H7 (cell line): ENCODE measurements at regions not wholly inside any gene's neighbourhood (a gene's known extent, or its start where the extent isn't known, plus 50 kb on each side); places are given as distances from the start of the nearest gene placed in this dataset.
"Not testable (repeated sequence)": the region's sequence is repeated elsewhere in the genome, so short reads cannot be mapped to it uniquely, and the experiment has no call there.

Source experiments
- DNase-seq: peaks from one replicate; pipeline ENCODE4 v3.0.0; 2012
- H3K27me3 ChIP-seq: 2 replicates; pipeline ENCODE4 v1.6.0; 2011; ENCODE audit warnings: mild to moderate bottlenecking, low read length; ENCODE audit not compliant: control insufficient read depth, insufficient read depth
- H3K36me3 ChIP-seq: replicated peaks from 2 replicates; pipeline ENCODE4 v1.5.1; 2011; ENCODE audit warnings: low read length; ENCODE audit not compliant: control insufficient read depth, insufficient read depth
- H3K4me3 ChIP-seq: 2 replicates; pipeline ENCODE4 v1.5.1; 2011; ENCODE audit warnings: low read depth, mild to moderate bottlenecking, control low read depth, low read length, moderate library complexity; ENCODE audit not compliant: insufficient read depth

GRCh38 chr2:36013064-36013463, 342.5 kb upstream of the CRIM1 start:
- Histone ChIP-seq H3K27me3 (no peaks in the 10 kb centered on the region), H3K36me3 (no peaks in the 10 kb centered on the region), H3K4me3 (no peak overlapping the region)
- DNase-seq, result no peak

- no peak for DNase-seq
- no peak overlapping the region for H3K4me3 ChIP-seq
- no peaks in the 10 kb centered on the region for H3K27me3 ChIP-seq
- H3K36me3 ChIP-seq, result no peaks in the 10 kb centered on the region
Observed at GRCh38 chr2:36006444-36006843, 349.1 kb upstream of the CRIM1 start.

GRCh38 chr2:36002941-36003340, 352.6 kb upstream of the CRIM1 start:
- no peaks in the 10 kb centered on the region for H3K27me3 ChIP-seq
- no peaks in the 10 kb centered on the region for H3K36me3 ChIP-seq
- H3K4me3 ChIP-seq, result no peak overlapping the region
- DNase-seq, result no peak

GRCh38 chr2:35997488-35997887, 358.1 kb upstream of the CRIM1 start:
- no peak for DNase-seq
- Histone ChIP-seq H3K36me3 (no peaks in the 10 kb centered on the region), H3K27me3 (no peaks in the 10 kb centered on the region), H3K4me3 (no peak overlapping the region)

- no peak for DNase-seq
- H3K4me3 ChIP-seq, result no peak overlapping the region
- no peaks in the 10 kb centered on the region for H3K36me3 ChIP-seq
- H3K27me3 ChIP-seq, result no peaks in the 10 kb centered on the region
Observed at GRCh38 chr2:35989503-35989902, 366.1 kb upstream of the CRIM1 start.

DNA sequence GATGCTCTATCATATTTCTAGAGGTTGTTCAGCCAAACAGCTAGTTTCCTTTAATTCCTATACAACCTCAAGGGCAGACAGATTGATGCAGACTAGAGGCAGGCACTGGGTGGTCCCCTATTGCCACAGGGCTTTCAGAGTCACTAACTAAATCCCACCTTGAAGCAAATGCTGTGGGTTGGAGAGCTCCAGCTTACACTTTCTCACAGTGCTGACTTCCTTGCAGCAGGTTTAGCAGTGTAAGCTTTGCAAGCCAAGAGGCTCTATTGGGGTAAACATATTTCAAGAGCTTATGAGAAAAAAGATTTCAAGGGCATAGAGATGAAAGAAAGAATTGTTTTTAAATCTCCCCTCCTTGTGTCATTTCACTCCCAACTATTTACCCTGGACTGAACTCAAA, 366.5 kb upstream of the CRIM1 start:
- Histone ChIP-seq H3K4me3 (no peak overlapping the region), H3K36me3 (no peaks in the 10 kb centered on the region), H3K27me3 (no peaks in the 10 kb centered on the region)
- DNase-seq, result no peak

DNA sequence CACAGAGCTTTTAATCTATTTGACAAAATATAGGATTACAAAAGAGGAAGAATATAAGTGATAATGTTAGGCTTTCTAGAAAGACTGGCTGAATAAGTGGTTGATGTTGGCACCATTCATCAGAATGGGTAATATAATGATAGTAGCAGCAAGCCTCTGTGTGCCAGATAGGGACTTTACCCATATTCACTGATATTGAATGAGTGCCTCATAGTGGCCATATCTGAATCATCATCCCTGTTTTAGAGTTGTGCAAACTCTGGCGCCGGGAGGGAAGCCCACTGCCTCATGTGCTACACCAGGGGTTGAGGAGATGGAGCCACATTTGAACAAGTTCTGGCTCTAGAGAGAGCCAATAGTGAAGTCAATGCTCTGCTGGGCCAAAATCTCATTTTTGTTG, 368.7 kb upstream of the CRIM1 start:
- DNase-seq, result no peak
- Histone ChIP-seq H3K27me3 (no peaks in the 10 kb centered on the region), H3K36me3 (no peaks in the 10 kb centered on the region), H3K4me3 (no peak overlapping the region)

GRCh38 chr2:35978218-35978617, 377.4 kb upstream of the CRIM1 start:
- Histone ChIP-seq H3K36me3 (no peaks in the 10 kb centered on the region), H3K27me3 (no peaks in the 10 kb centered on the region), H3K4me3 (no peak overlapping the region)
- no peak for DNase-seq

DNA sequence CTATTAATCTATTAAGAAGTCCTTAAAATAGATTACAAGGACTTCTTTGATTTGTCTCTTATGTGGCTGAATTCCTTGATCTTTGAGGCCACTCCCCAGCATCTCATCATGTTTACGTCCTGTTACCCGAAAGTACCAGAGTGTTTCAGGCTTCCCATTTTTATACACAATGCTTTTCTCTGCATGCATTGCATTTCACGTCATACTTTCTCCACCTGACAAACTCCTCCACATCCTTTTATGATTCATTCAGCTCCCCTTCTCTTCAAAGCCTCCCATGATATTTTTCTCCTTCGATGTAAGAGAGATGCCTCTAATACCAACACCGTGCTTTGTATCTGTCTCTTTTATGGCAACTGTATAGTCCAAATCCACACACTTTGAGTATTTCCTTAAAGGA, 379.0 kb upstream of the CRIM1 start:
- Histone ChIP-seq H3K4me3 (no peak overlapping the region), H3K36me3 (no peaks in the 10 kb centered on the region), H3K27me3 (no peaks in the 10 kb centered on the region)
- DNase-seq, result no peak

GRCh38 chr2:35973737-35974132, 381.8 kb upstream of the CRIM1 start:
- DNase-seq, result no peak
- H3K36me3 ChIP-seq, result no peaks in the 10 kb centered on the region
- no peaks in the 10 kb centered on the region for H3K27me3 ChIP-seq
- H3K4me3 ChIP-seq, result no peak overlapping the region

GRCh38 chr2:35973132-35973736, 382.3 kb upstream of the CRIM1 start:
- Histone ChIP-seq H3K4me3 (no peak overlapping the region), H3K27me3 (no peaks in the 10 kb centered on the region), H3K36me3 (no peaks in the 10 kb centered on the region)
- peak; percentile 5 for DNase-seq

DNA sequence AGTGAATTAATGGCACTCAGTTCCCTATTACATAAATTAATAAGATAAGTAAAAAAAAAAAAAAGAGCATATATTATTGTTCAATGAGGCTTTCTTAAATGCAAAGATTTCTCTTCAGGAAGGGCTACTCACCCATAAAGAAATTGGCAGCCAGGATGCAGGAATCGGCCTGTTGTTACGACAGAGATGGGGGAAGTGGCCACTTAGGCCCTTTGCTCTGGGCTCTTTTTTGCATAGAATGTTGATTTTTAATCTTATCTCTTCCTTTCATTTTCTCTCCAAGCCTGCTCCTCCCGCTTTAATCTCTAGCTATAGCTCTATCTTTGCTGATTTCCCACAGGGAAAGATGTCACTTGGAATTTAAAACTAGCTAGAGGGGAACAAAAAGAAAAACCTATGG, 391.8 kb upstream of the CRIM1 start:
- DNase-seq, result no peak
- H3K27me3 ChIP-seq, result no peaks in the 10 kb centered on the region
- no peak overlapping the region for H3K4me3 ChIP-seq
- H3K36me3 ChIP-seq, result no peaks in the 10 kb centered on the region

DNA sequence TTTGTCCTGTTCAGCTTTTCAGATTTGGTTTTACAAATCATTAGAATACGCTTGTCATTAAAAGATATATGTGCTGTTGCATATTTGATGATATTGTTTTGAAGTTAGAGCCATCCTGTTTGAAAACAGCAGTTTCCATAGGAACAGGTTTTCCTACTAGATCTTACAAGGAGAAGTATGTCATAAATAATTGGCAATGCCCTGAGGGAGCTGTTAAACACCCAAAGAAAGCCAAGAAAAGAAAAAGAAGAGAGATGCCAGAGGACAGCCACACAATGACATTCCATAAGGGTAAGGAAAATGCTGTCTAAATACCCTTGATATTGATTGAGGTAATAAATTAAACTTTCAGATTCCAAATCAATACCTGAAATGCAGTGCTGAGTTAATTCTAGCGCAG, 392.2 kb upstream of the CRIM1 start:
- H3K36me3 ChIP-seq, result no peaks in the 10 kb centered on the region
- DNase-seq, result no peak
- no peaks in the 10 kb centered on the region for H3K27me3 ChIP-seq
- no peak overlapping the region for H3K4me3 ChIP-seq

- no peak for DNase-seq
- no peak overlapping the region for H3K4me3 ChIP-seq
Observed at GRCh38 chr2:35962585-35963146, 392.9 kb upstream of the CRIM1 start.

DNA sequence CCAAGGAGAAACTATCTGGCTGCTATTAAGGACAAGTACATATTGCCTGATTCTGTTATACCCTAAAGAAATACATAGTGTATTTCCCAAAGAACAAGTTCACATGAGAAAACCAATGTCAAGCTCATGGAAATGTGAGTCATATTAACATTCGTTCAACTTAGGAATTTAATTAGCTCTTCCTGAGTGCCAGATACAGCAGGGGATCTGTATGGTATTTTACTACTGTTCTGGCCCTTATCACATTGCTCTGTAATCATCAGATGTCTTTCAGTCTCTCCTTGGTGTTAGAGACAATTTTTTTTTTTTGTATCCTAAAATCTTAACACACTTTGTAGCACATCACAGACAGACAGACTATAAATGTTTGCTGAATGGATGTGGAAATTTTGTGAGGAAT, 395.0 kb upstream of the CRIM1 start:
- no peak overlapping the region for H3K4me3 ChIP-seq
- no peaks in the 10 kb centered on the region for H3K27me3 ChIP-seq
- no peaks in the 10 kb centered on the region for H3K36me3 ChIP-seq
- no peak for DNase-seq

More at GRCh38 chr2:35962585-35963146, 392.9 kb upstream of the CRIM1 start:
- H3K36me3 ChIP-seq, result no peaks in the 10 kb centered on the region
- no peaks in the 10 kb centered on the region for H3K27me3 ChIP-seq

DNA sequence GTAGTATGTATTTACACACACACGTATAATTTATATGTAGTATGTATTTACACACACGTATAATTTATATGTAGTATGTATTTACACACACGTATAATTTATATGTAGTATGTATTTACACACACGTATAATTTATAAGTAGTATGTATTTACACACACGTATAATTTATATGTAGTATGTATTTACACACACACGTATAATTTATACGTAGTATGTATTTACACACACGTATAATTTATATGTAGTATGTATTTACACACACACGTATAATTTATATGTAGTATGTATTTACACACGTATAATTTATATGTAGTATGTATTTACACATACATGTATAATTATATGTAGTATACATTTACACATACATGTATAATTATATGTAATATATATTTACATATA, 398.5 kb upstream of the CRIM1 start:
- not testable (repeated sequence) for H3K36me3 ChIP-seq, DNase-seq, H3K27me3 ChIP-seq, H3K4me3 ChIP-seq
